Keratinocyte (primary cell): ENCODE measurements at regions not wholly inside any gene's neighbourhood (a gene's known extent, or its start where the extent isn't known, plus 50 kb on each side); places are given as distances from the start of the nearest gene placed in this dataset.

Source experiments
- DNase-seq: peaks from one replicate; pipeline ENCODE4 v3.0.0-alpha.2; 2011; ENCODE audit warnings: low read depth, missing footprints, low spot score
- FAIRE-seq: peaks from 2 replicates; lab custom pipeline; 2011; peaks lifted over from hg19 to GRCh38; lab: Jason Lieb, UNC
- H2AFZ ChIP-seq: 2 replicates; pipeline ENCODE4 v1.6.0; 2012; ENCODE audit warnings: low read length, control low read depth, inconsistent platforms; ENCODE audit not compliant: control insufficient read depth
- H3K27ac ChIP-seq: 2 replicates; pipeline ENCODE4 v1.5.1; 2011; ENCODE audit warnings: low read length; ENCODE audit not compliant: control insufficient read depth, insufficient read depth
- H3K27me3 ChIP-seq: 3 replicates; pipeline ENCODE4 v1.6.0; 2011; ENCODE audit warnings: low read length; ENCODE audit not compliant: control insufficient read depth, insufficient read depth; ENCODE audit errors: extremely low read depth
- H3K36me3 ChIP-seq, 2 experiments: 2 replicates in 1 of 2; 3 replicates in 1 of 2; pipeline ENCODE4 v1.5.1; 2011; ENCODE audit warnings: low read length in 2 of 2, mild to moderate bottlenecking in 1 of 2; ENCODE audit not compliant: control insufficient read depth in 2 of 2, insufficient read depth in 2 of 2; ENCODE audit errors: extremely low read depth in 1 of 2
- H3K4me1 ChIP-seq: 3 replicates; pipeline ENCODE4 v1.5.1; 2011; ENCODE audit warnings: low read length; ENCODE audit not compliant: control insufficient read depth, insufficient read depth; ENCODE audit errors: extremely low read depth
- H3K4me2 ChIP-seq: 3 replicates; pipeline ENCODE4 v1.6.0; 2011; ENCODE audit warnings: low read depth, low read length; ENCODE audit not compliant: control insufficient read depth, insufficient read depth; ENCODE audit errors: extremely low read depth
- H3K4me3 ChIP-seq, 3 experiments: fragments of 200-600 bp in 1 of 3; sonication (generic) in 1 of 3; 2 replicates in 2 of 3; 3 replicates in 1 of 3; pipeline ENCODE4 v1.5.1; 2011 to 2016; ENCODE audit warnings: low read length in 3 of 3, mild to moderate bottlenecking in 3 of 3, control low read depth in 2 of 3, inconsistent platforms in 1 of 3, low read depth in 1 of 3, mixed read lengths in 1 of 3, mixed run types in 1 of 3, moderate library complexity in 1 of 3; ENCODE audit not compliant: control insufficient read depth in 2 of 3, insufficient read depth in 2 of 3; ENCODE audit errors: extremely low read depth in 1 of 3
- H3K79me2 ChIP-seq: 2 replicates; pipeline ENCODE4 v1.6.0; 2012; ENCODE audit warnings: low read length; ENCODE audit not compliant: control insufficient read depth, insufficient read depth
- H3K9ac ChIP-seq: 3 replicates; pipeline ENCODE4 v1.6.0; 2011; ENCODE audit warnings: low read length; ENCODE audit not compliant: control insufficient read depth, insufficient read depth; ENCODE audit errors: extremely low read depth
- H3K9me1 ChIP-seq: 3 replicates; pipeline ENCODE4 v1.6.0; 2011; ENCODE audit warnings: low read length; ENCODE audit not compliant: control insufficient read depth, insufficient read depth; ENCODE audit errors: extremely low read depth
- H3K9me3 ChIP-seq: 2 replicates; pipeline ENCODE4 v1.5.1; 2012; ENCODE audit warnings: low read depth, low read length; ENCODE audit not compliant: control insufficient read depth
- H4K20me1 ChIP-seq: 3 replicates; pipeline ENCODE4 v1.6.0; 2011; ENCODE audit warnings: low read length; ENCODE audit not compliant: control insufficient read depth, insufficient read depth; ENCODE audit errors: extremely low read depth
- CTCF ChIP-seq, 3 experiments: IDR thresholded peaks in 1 of 3; conservative IDR thresholded peaks in 1 of 3; optimal IDR thresholded peaks in 1 of 3; 2 replicates in 2 of 3; 3 replicates in 1 of 3; pipeline versions ENCODE3 to v1.5.1; 2011; ENCODE audit warnings: low read length in 3 of 3, mild to moderate bottlenecking in 3 of 3, moderate library complexity in 2 of 3, control low read depth in 1 of 3, inconsistent platforms in 1 of 3; ENCODE audit not compliant: insufficient read depth in 2 of 3; ENCODE audit errors: extremely low read depth in 1 of 3
- EZH2 ChIP-seq: IDR thresholded peaks from one replicate; pipeline ENCODE4 v1.6.1; 2012; ENCODE audit warnings: inconsistent platforms, mild to moderate bottlenecking, low read length, moderate library complexity
- dilution Hi-C: fragments of 300-500 bp; cut with MboI; formaldehyde crosslinking; loops from one replicate; pipeline ENCODE4 v1.7.0; 2020; ENCODE audit warnings: low sequenced_read_pairs; ENCODE audit not compliant: extremely low pct_ligation_motif_present

GRCh38 chr16:52056259-52056658 is 490.7 kb downstream of the TOX3 start:
- Histone ChIP-seq H3K27me3 (no peaks in the 10 kb centered on the region), H3K9me3 (no peaks in the 10 kb centered on the region), H3K4me1 (no peaks in the 10 kb centered on the region), H3K4me3 (no peak overlapping the region), H3K9ac (no peak overlapping the region), H2AFZ (no peak overlapping the region), H3K27ac (no peak overlapping the region), H3K9me1 (no peaks in the 10 kb centered on the region), H3K79me2 (no peaks in the 10 kb centered on the region), H3K4me2 (no peak overlapping the region), H3K36me3 (no peaks in the 10 kb centered on the region), H4K20me1 (no peaks in the 10 kb centered on the region)
- no peak for TF ChIP-seq CTCF (optimal IDR thresholded peaks at IDR 0.05 in 1 of 3, IDR thresholded peaks at IDR 0.05 in 1 of 3, conservative IDR thresholded peaks at IDR 0.05 in 1 of 3; ENCODE audit: extremely low read depth in 1 of 3, insufficient read depth in 2 of 3, low read length in 3 of 3)
- no peak for TF ChIP-seq EZH2
- DNase-seq (no peak), FAIRE-seq (no peak)
- dilution Hi-C loops: no loop called here

GRCh38 chr16:52055381-52055780 is 491.6 kb downstream of the TOX3 start:
- dilution Hi-C loops: no loop called here
- no peak overlapping the region for H3K4me3 ChIP-seq
- H3K4me1 ChIP-seq: no peaks in the 10 kb centered on the region
- no peak overlapping the region for H3K9ac ChIP-seq
- no peaks in the 10 kb centered on the region for H3K79me2 ChIP-seq
- DNase-seq (no peak), FAIRE-seq (no peak)
- no peaks in the 10 kb centered on the region for H4K20me1 ChIP-seq
- H3K9me3 ChIP-seq: no peaks in the 10 kb centered on the region
- no peak overlapping the region for H3K4me2 ChIP-seq
- H2AFZ ChIP-seq: no peak overlapping the region
- TF ChIP-seq EZH2 (no peak), CTCF (optimal IDR thresholded peaks at IDR 0.05 in 1 of 3, IDR thresholded peaks at IDR 0.05 in 1 of 3, conservative IDR thresholded peaks at IDR 0.05 in 1 of 3; ENCODE audit: extremely low read depth in 1 of 3, insufficient read depth in 2 of 3, low read length in 3 of 3) (no peak)
- no peaks in the 10 kb centered on the region for H3K36me3 ChIP-seq
- no peaks in the 10 kb centered on the region for H3K9me1 ChIP-seq
- no peaks in the 10 kb centered on the region for H3K27me3 ChIP-seq
- no peak overlapping the region for H3K27ac ChIP-seq
